ENCODE measurements at regions not wholly inside any gene's neighbourhood (a gene's known extent, or its start where the extent isn't known, plus 50 kb on each side); places are given as distances from the start of the nearest gene placed in this dataset.

DNA sequence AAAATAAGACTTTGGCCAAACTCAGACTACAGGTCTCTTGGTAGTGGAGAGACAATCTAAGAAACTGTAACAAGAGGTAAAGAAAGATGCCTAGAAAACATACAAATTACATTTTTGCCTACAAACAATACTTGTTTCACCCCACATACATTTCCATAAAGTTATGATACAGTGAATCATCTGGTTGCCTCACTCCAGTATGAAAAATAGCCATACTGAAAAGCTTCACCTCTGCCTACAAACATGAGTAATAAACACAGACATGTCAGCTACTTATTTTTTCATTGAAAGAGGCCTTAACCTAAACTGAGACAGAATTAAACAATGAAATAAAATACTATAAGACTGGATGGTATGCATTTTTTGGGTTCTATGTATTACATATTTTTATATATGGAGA, 1463.0 kb downstream of the FAM181B start:
- Histone ChIP-seq H3K4me1 (no peaks in the 10 kb centered on the region), H3K27ac (no peak overlapping the region), H3K27me3 (no peaks in the 10 kb centered on the region), H3K36me3 (no peaks in the 10 kb centered on the region), H3K4me3 (no peak overlapping the region), H3K9me3 (no peaks in the 10 kb centered on the region)
- ATAC-seq (no peak), DNase-seq (no peak)
- TF ChIP-seq CTCF (IDR thresholded peaks at IDR 0.05) (no peak), POLR2A (IDR thresholded peaks at IDR 0.05) (no peak)
- intact Hi-C loops (cut with DNase I), result no loop called here

- no peak overlapping the region for H3K27ac ChIP-seq
- no peaks in the 10 kb centered on the region for H3K4me1 ChIP-seq
- no peaks in the 10 kb centered on the region for H3K27me3 ChIP-seq
- no peaks in the 10 kb centered on the region for H3K36me3 ChIP-seq
- WGBS, 4 donors, result 82 to 97% (median 94%) methylated on average over 3 of the region's 3 CpGs
- DNase-seq, result no peak
- TF ChIP-seq CTCF (IDR thresholded peaks at IDR 0.05) (no peak), POLR2A (IDR thresholded peaks at IDR 0.05) (no peak)
- no peak for ATAC-seq
- H3K4me3 ChIP-seq, result no peak overlapping the region
- intact Hi-C loops (cut with DNase I), result no loop called here
- H3K9me3 ChIP-seq, result no peaks in the 10 kb centered on the region
Observed at GRCh38 chr11:81267246-81267645, 1466.4 kb downstream of the FAM181B start.

DNA sequence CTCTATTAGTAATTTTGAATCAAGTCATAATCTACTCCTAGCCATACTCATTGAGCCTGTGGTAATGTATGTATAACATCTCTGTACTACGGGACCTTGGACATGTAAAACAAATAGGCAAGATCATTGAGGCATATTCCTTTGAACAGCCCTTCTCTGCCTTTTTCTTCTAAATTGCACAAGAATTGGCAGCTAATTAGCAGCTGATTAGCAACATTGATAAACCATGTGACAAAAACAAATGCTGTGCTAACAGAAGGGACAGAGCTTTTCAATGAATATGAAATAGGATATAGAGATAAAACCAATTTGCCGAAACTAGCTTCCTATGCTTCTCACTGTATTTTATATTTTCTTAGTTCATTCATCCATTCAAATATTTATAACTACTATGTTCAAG, 1474.2 kb downstream of the FAM181B start:
- Histone ChIP-seq H3K27ac (no peak overlapping the region), H3K4me3 (no peak overlapping the region), H3K9me3 (no peaks in the 10 kb centered on the region), H3K36me3 (no peaks in the 10 kb centered on the region), H3K4me1 (no peaks in the 10 kb centered on the region), H3K27me3 (no peaks in the 10 kb centered on the region)
- WGBS, 4 donors, result 74 to 89% (median 80%) methylated on average over 2 of the region's 2 CpGs
- ATAC-seq (no peak), DNase-seq (no peak)
- intact Hi-C loops (cut with DNase I), result no loop called here
- TF ChIP-seq POLR2A (IDR thresholded peaks at IDR 0.05), result no peak
- TF ChIP-seq CTCF (IDR thresholded peaks at IDR 0.05), result no peak

DNA sequence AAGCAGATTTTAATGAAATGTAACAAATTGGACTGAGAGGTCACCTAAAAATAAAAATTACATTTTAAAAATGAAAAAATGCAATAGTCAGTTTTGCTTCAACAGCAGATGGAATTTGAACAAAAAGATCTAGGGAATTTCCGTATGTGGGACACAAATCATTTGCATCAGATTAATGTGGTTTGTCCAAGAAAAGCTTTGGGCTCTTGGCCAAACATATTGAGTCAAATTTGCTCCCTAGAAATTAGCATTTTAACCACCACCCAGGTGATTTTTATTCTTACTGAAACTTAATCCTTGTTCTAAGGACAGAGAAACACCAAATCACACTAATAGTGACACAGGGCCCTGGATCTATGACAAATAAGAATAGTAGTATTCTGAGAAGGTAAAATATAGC, 1477.8 kb downstream of the FAM181B start:
- ATAC-seq (no peak), DNase-seq (no peak)
- TF ChIP-seq POLR2A (IDR thresholded peaks at IDR 0.05), result no peak
- TF ChIP-seq CTCF (IDR thresholded peaks at IDR 0.05), result no peak
- WGBS, 4 donors, result 48 to 71% (median 55%) methylated on average over 1 of the region's 1 CpG
- Histone ChIP-seq H3K9me3 (no peaks in the 10 kb centered on the region), H3K36me3 (no peaks in the 10 kb centered on the region), H3K4me1 (peaks cover 0 to 6% (median 0%) of the 10 kb centered on the region in 12 donors), H3K27ac (no peak overlapping the region), H3K27me3 (no peaks in the 10 kb centered on the region), H3K4me3 (no peak overlapping the region)
- intact Hi-C loops (cut with DNase I), result no loop called here

Measured in heart left ventricle (tissue), 16 donors.